ENCODE measurements at regions not wholly inside any gene's neighbourhood (a gene's known extent, or its start where the extent isn't known, plus 50 kb on each side); places are given as distances from the start of the nearest gene placed in this dataset.

GRCh38 chr16:50899951-50900350 is 158.1 kb downstream of the CYLD start:
- H3K9me1 ChIP-seq (ENCODE audit: insufficient read depth, low read length): no peaks in the 10 kb centered on the region
- H2AK5ac ChIP-seq (ENCODE audit: low read depth, low read length): no peak overlapping the region
- in situ Hi-C loops (cut with MboI; ENCODE audit: low sequenced_read_pairs) (no loop called here), dilution Hi-C loops (cut with HindIII; ENCODE audit: low sequenced_read_pairs, unreplicated experiment) (no loop called here), intact Hi-C loops (cut with micrococcal nuclease) (no loop called here)
- CTCF ChIA-PET: interaction anchor here (0.6 kb wide), 1 partner anchor 13 kb away, joined by 3 read pairs; no protein-coding TSS in a partner anchor
- H3K14ac ChIP-seq (replicated peaks; ENCODE audit: low read depth, low read length): no peak overlapping the region
- no peak overlapping the region for H3K56ac ChIP-seq (ENCODE audit: extremely low read depth, insufficient read depth, low read length)
- H2AK9ac ChIP-seq (replicated peaks; ENCODE audit: low read depth, low read length, poor library complexity): no peak overlapping the region
- H3K36me3 ChIP-seq (ENCODE audit: control insufficient read depth, insufficient read depth, low read length): no peaks in the 10 kb centered on the region
- no peak for TF ChIP-seq POLR2A (IDR thresholded peaks at IDR 0.05; ENCODE audit: low read depth, low read length)
- TF ChIP-seq RCOR1 (IDR thresholded peaks at IDR 0.05; ENCODE audit: insufficient replicate concordance, low read length): no peak
- TF ChIP-seq CEBPB (IDR thresholded peaks at IDR 0.05; ENCODE audit: low read depth, low read length): no peak
- no peak for TF ChIP-seq RFX5 (IDR thresholded peaks at IDR 0.05; ENCODE audit: low read depth, low read length)
- TF ChIP-seq CTCF (conservative IDR thresholded peaks at IDR 0.05; ENCODE audit: low read depth, low read length): no peak
- TF ChIP-seq MAZ (IDR thresholded peaks at IDR 0.05; ENCODE audit: borderline replicate concordance, low read depth, low read length): no peak
- no peak for TF ChIP-seq FOS (IDR thresholded peaks at IDR 0.05; ENCODE audit: low read depth, low read length)
- TF ChIP-seq BHLHE40 (IDR thresholded peaks at IDR 0.05; ENCODE audit: low read depth, low read length): no peak
- no peak for TF ChIP-seq MXI1 (IDR thresholded peaks at IDR 0.05; ENCODE audit: borderline replicate concordance, low read depth, low read length)
- TF ChIP-seq NFE2L2 (IDR thresholded peaks at IDR 0.05; ENCODE audit: low read depth, low read length): no peak
- no peak for TF ChIP-seq RAD21 (IDR thresholded peaks at IDR 0.05; ENCODE audit: low read length)
- TF ChIP-seq ELK1 (IDR thresholded peaks at IDR 0.05; ENCODE audit: borderline replicate concordance, low read depth, low read length): no peak
- no peaks in the 10 kb centered on the region for H3K79me1 ChIP-seq (ENCODE audit: low read depth in 1 of 2, low read length in 2 of 2)
- no peaks in the 10 kb centered on the region for H3K9me3 ChIP-seq (ENCODE audit: control insufficient read depth, insufficient read depth, low read length)
- no peak for ATAC-seq (ENCODE audit: low read depth)
- H3K4me3 ChIP-seq (ENCODE audit: insufficient read depth, low read depth, low read length): no peak overlapping the region
- no peak overlapping the region for H3K4ac ChIP-seq (ENCODE audit: low read depth, low read length)
- WGBS, 2 experiments (ENCODE audit: extremely low coverage in 2 of 2, insufficient read length in 1 of 2): no CpG with 5 or more reads among the region's 2 CpGs
- no peak overlapping the region for H2BK20ac ChIP-seq (ENCODE audit: low read depth, low read length)
- POLR2A ChIA-PET (ENCODE audit: unreplicated experiment): no interaction called here
- no peak overlapping the region for H2BK15ac ChIP-seq (ENCODE audit: low read depth, low read length)
- no peak overlapping the region for H3K23ac ChIP-seq (ENCODE audit: low read depth, low read length)
- H3K27ac ChIP-seq (ENCODE audit: insufficient read depth, low read length): no peak overlapping the region
- no peak overlapping the region for H4K5ac ChIP-seq (ENCODE audit: low read depth, low read length)
- no peak overlapping the region for H3K18ac ChIP-seq (ENCODE audit: low read depth, low read length)
- no peaks in the 10 kb centered on the region for H4K20me1 ChIP-seq (ENCODE audit: insufficient read depth, low read length)
- H2AFZ ChIP-seq (replicated peaks; ENCODE audit: low read length, poor library complexity): no peak overlapping the region
- H3K4me1 ChIP-seq (ENCODE audit: control insufficient read depth, insufficient read depth, low read length): no peaks in the 10 kb centered on the region
- no peak overlapping the region for H3K4me2 ChIP-seq (ENCODE audit: low read depth, low read length)
- H3K27me3 ChIP-seq (ENCODE audit: control insufficient read depth, insufficient read depth, low read length): no peaks in the 10 kb centered on the region
- H4K91ac ChIP-seq (ENCODE audit: insufficient read depth, low read depth, low read length): no peak overlapping the region
- BruUV-seq (replicated peaks): no TSS peak
- no peak overlapping the region for H2BK5ac ChIP-seq (ENCODE audit: low read depth, low read length, poor library complexity, severe bottlenecking)
- H2BK120ac ChIP-seq (ENCODE audit: low read depth, low read length): no peak overlapping the region
- no peak overlapping the region for H3K9ac ChIP-seq (ENCODE audit: low read depth, low read length)
- no peak for DNase-seq
- no peak overlapping the region for H4K8ac ChIP-seq (ENCODE audit: low read depth in 2 of 2, low read length in 2 of 2)

Data from IMR-90 (cell line).